DOHH2 (cell line): ENCODE measurements at regions not wholly inside any gene's neighbourhood (a gene's known extent, or its start where the extent isn't known, plus 50 kb on each side); places are given as distances from the start of the nearest gene placed in this dataset.

Experiments
- H3F3A ChIP-seq: fragments of 200-600 bp; sonication (generic), shearing (Covaris generic); 2 replicates; pipeline ENCODE4 v1.6.0; 2016; ENCODE audit warnings: antibody characterized with exemption, mild to moderate bottlenecking; ENCODE audit not compliant: control insufficient read depth, insufficient read depth
- H3K27ac ChIP-seq: fragments of 200-600 bp; sonication (generic); 2 replicates; pipeline ENCODE4 v1.5.1; 2014; ENCODE audit warnings: low read depth, mild to moderate bottlenecking, low read length, moderate library complexity
- H3K27me3 ChIP-seq: fragments of 200-600 bp; sonication (generic); 2 replicates; pipeline ENCODE4 v1.6.1; 2014; ENCODE audit warnings: mild to moderate bottlenecking, low read length, mixed read lengths; ENCODE audit not compliant: control insufficient read depth
- H3K36me3 ChIP-seq: fragments of 200-600 bp; sonication (generic); 2 replicates; pipeline ENCODE4 v1.6.1; 2014; ENCODE audit warnings: mild to moderate bottlenecking, low read length, moderate library complexity, mixed read lengths; ENCODE audit not compliant: control insufficient read depth
- H3K4me1 ChIP-seq: fragments of 200-600 bp; sonication (generic); 2 replicates; pipeline ENCODE4 v1.6.1; 2014; ENCODE audit warnings: mild to moderate bottlenecking, low read length, mixed read lengths; ENCODE audit not compliant: control insufficient read depth
- H3K4me2 ChIP-seq: fragments of 200-600 bp; sonication (generic); 2 replicates; pipeline ENCODE4 v1.6.0; 2014; ENCODE audit warnings: mild to moderate bottlenecking, low read length, moderate library complexity
- H3K4me3 ChIP-seq: fragments of 200-600 bp; sonication (generic); 2 replicates; pipeline ENCODE4 v1.5.1; 2014; ENCODE audit warnings: mild to moderate bottlenecking, low read length, mixed read lengths
- H3K79me2 ChIP-seq: fragments of 200-600 bp; sonication (generic); 2 replicates; pipeline ENCODE4 v1.6.1; 2014; ENCODE audit warnings: mild to moderate bottlenecking, low read length, mixed read lengths; ENCODE audit not compliant: control insufficient read depth
- H3K9me2 ChIP-seq: fragments of 200-600 bp; sonication (generic); replicated peaks from 2 replicates; pipeline ENCODE4 v1.6.1; 2014; ENCODE audit warnings: mild to moderate bottlenecking, low read length, mixed read lengths; ENCODE audit not compliant: control insufficient read depth
- H3K9me3 ChIP-seq: fragments of 200-600 bp; sonication (generic); 2 replicates; pipeline ENCODE4 v1.6.1; 2014; ENCODE audit warnings: antibody characterized with exemption, low read length, mixed read lengths; ENCODE audit not compliant: control insufficient read depth, insufficient read depth
- H4K20me1 ChIP-seq: fragments of 200-600 bp; sonication (generic); 2 replicates; pipeline ENCODE4 v1.6.0; 2014; ENCODE audit warnings: low read depth, mild to moderate bottlenecking, antibody characterized with exemption, low read length, moderate library complexity; ENCODE audit not compliant: control insufficient read depth, insufficient read depth
- CTCF ChIP-seq: fragments of 200-600 bp; sonication (generic); IDR thresholded peaks from one replicate; pipeline ENCODE4 v1.5.1; 2014; ENCODE audit warnings: antibody characterized with exemption, mild to moderate bottlenecking, low read depth, low read length; ENCODE audit not compliant: poor library complexity, severe bottlenecking
- EZH2phosphoT487 ChIP-seq: fragments of 200-600 bp; sonication (generic); IDR thresholded peaks from 2 replicates; pipeline ENCODE4 v1.6.1; 2017; ENCODE audit warnings: borderline replicate concordance, mild to moderate bottlenecking, antibody characterized with exemption, low read length, moderate library complexity, mixed read lengths

- no peaks in the 10 kb centered on the region for H3K9me3 ChIP-seq
- no peak overlapping the region for H3K4me3 ChIP-seq
- no peak overlapping the region for H3K27ac ChIP-seq
- no peaks in the 10 kb centered on the region for H3F3A ChIP-seq
- no peak overlapping the region for H3K4me2 ChIP-seq
- H3K27me3 ChIP-seq: no peaks in the 10 kb centered on the region
- H3K79me2 ChIP-seq: no peaks in the 10 kb centered on the region
- no peaks in the 10 kb centered on the region for H4K20me1 ChIP-seq
- no peaks in the 10 kb centered on the region for H3K4me1 ChIP-seq
- TF ChIP-seq CTCF (no peak), EZH2phosphoT487 (no peak)
- H3K9me2 ChIP-seq: no peaks in the 10 kb centered on the region
- H3K36me3 ChIP-seq: no peaks in the 10 kb centered on the region
Measured at GRCh38 chr4:31580843-31581242, 860.7 kb downstream of the PCDH7 start.

- Histone ChIP-seq H3K4me1 (no peaks in the 10 kb centered on the region), H3K9me3 (no peaks in the 10 kb centered on the region), H3F3A (no peaks in the 10 kb centered on the region), H3K79me2 (no peaks in the 10 kb centered on the region), H3K27ac (no peak overlapping the region), H3K9me2 (no peaks in the 10 kb centered on the region), H4K20me1 (no peaks in the 10 kb centered on the region), H3K4me2 (no peak overlapping the region), H3K36me3 (no peaks in the 10 kb centered on the region), H3K4me3 (no peak overlapping the region), H3K27me3 (no peaks in the 10 kb centered on the region)
- TF ChIP-seq EZH2phosphoT487 (no peak), CTCF (no peak)
Measured at GRCh38 chr4:31585503-31585902, 865.3 kb downstream of the PCDH7 start.

- H3K9me2 ChIP-seq: no peaks in the 10 kb centered on the region
- no peak overlapping the region for H3K27ac ChIP-seq
- H3K4me2 ChIP-seq: no peak overlapping the region
- H3K36me3 ChIP-seq: no peaks in the 10 kb centered on the region
- H3K27me3 ChIP-seq: no peaks in the 10 kb centered on the region
- no peaks in the 10 kb centered on the region for H3K4me1 ChIP-seq
- TF ChIP-seq EZH2phosphoT487: no peak
- no peak for TF ChIP-seq CTCF
- H4K20me1 ChIP-seq: no peaks in the 10 kb centered on the region
- no peaks in the 10 kb centered on the region for H3K79me2 ChIP-seq
- H3F3A ChIP-seq: no peaks in the 10 kb centered on the region
- no peak overlapping the region for H3K4me3 ChIP-seq
- no peaks in the 10 kb centered on the region for H3K9me3 ChIP-seq
Measured at GRCh38 chr4:31592293-31592692, 872.1 kb downstream of the PCDH7 start.

- Histone ChIP-seq H3K9me2 (no peaks in the 10 kb centered on the region), H4K20me1 (no peaks in the 10 kb centered on the region), H3K27me3 (no peaks in the 10 kb centered on the region), H3K36me3 (no peaks in the 10 kb centered on the region), H3K27ac (no peak overlapping the region), H3K4me1 (no peaks in the 10 kb centered on the region), H3K4me2 (no peak overlapping the region), H3K79me2 (no peaks in the 10 kb centered on the region), H3F3A (no peaks in the 10 kb centered on the region), H3K4me3 (no peak overlapping the region), H3K9me3 (no peaks in the 10 kb centered on the region)
- no peak for TF ChIP-seq CTCF
- no peak for TF ChIP-seq EZH2phosphoT487
Measured at GRCh38 chr4:31595496-31595895, 875.3 kb downstream of the PCDH7 start.
